Hepatocyte (in vitro differentiated cells): ENCODE measurements at regions not wholly inside any gene's neighbourhood (a gene's known extent, or its start where the extent isn't known, plus 50 kb on each side); places are given as distances from the start of the nearest gene placed in this dataset.
A peak's percentile ranks its signal among the peaks of the same experiment; 100 is the strongest.

ENCODE experiments used
- DNase-seq: peaks from one replicate; pipeline ENCODE4 v3.0.0-alpha.2; 2016; ENCODE audit warnings: low spot score
- H2AFZ ChIP-seq: fragments of 200-600 bp; sonication (generic); 2 replicates; pipeline ENCODE4 v1.6.0; 2016; ENCODE audit warnings: antibody characterized with exemption, mild to moderate bottlenecking
- H3K27ac ChIP-seq: fragments of 200-600 bp; sonication (generic); 2 replicates; pipeline ENCODE4 v1.5.1; 2016; ENCODE audit warnings: mild to moderate bottlenecking
- H3K27me3 ChIP-seq: fragments of 200-600 bp; sonication (generic); 2 replicates; pipeline ENCODE4 v1.6.1; 2016
- H3K36me3 ChIP-seq: fragments of 200-600 bp; sonication (generic); replicated peaks from 2 replicates; pipeline ENCODE4 v1.5.1; 2016; ENCODE audit warnings: low read depth; ENCODE audit not compliant: insufficient read depth
- H3K4me1 ChIP-seq: fragments of 200-600 bp; sonication (generic); 2 replicates; pipeline ENCODE4 v1.5.1; 2016; ENCODE audit warnings: mild to moderate bottlenecking, moderate library complexity; ENCODE audit not compliant: insufficient read depth
- H3K4me2 ChIP-seq: fragments of 200-600 bp; sonication (generic); 2 replicates; pipeline ENCODE4 v1.6.0; 2016
- H3K4me3 ChIP-seq: fragments of 200-600 bp; sonication (generic); 2 replicates; pipeline ENCODE4 v1.5.1; 2016; ENCODE audit warnings: mild to moderate bottlenecking
- H3K79me2 ChIP-seq: fragments of 200-600 bp; sonication (generic); 2 replicates; pipeline ENCODE4 v1.6.0; 2017; ENCODE audit warnings: mild to moderate bottlenecking
- H3K9me2 ChIP-seq: fragments of 200-600 bp; sonication (generic); replicated peaks from 2 replicates; pipeline ENCODE4 v1.6.0; 2017; ENCODE audit warnings: mild to moderate bottlenecking; ENCODE audit not compliant: insufficient read depth
- H3K9me3 ChIP-seq: fragments of 200-600 bp; sonication (generic); 2 replicates; pipeline ENCODE4 v1.5.1; 2016; ENCODE audit warnings: low read depth, mild to moderate bottlenecking
- H4K20me1 ChIP-seq: fragments of 200-600 bp; sonication (generic); 2 replicates; pipeline ENCODE4 v1.6.0; 2016; ENCODE audit warnings: mild to moderate bottlenecking; ENCODE audit not compliant: insufficient read depth, poor library complexity, severe bottlenecking
- EZH2 ChIP-seq: fragments of 200-600 bp; sonication (generic); IDR thresholded peaks from 2 replicates; pipeline ENCODE4 v1.6.1; 2016; ENCODE audit warnings: antibody characterized with exemption, mild to moderate bottlenecking, borderline replicate concordance
- EZH2phosphoT487 ChIP-seq: fragments of 200-600 bp; sonication (generic); IDR thresholded peaks from one replicate; pipeline ENCODE4 v1.6.1; 2018; ENCODE audit warnings: antibody characterized with exemption, mild to moderate bottlenecking, low read depth, moderate library complexity; ENCODE audit not compliant: unreplicated experiment, severe bottlenecking
- WGBS: methylation state at CpG from one replicate; pipeline ENCODE4 v1.1.6; 2016; ENCODE audit warnings: low lambda C conversion rate; ENCODE audit errors: missing lambda C conversion rate; 5-methylcytosine and 5-hydroxymethylcytosine counted together
- TF ChIP-seq, protein P1 (sequence below): fragments of 200-600 bp; sonication (generic); IDR thresholded peaks from 2 replicates; pipeline ENCODE4 v1.5.1; 2016; ENCODE audit warnings: antibody characterized with exemption, mild to moderate bottlenecking; ENCODE audit not compliant: poor library complexity

DNA sequence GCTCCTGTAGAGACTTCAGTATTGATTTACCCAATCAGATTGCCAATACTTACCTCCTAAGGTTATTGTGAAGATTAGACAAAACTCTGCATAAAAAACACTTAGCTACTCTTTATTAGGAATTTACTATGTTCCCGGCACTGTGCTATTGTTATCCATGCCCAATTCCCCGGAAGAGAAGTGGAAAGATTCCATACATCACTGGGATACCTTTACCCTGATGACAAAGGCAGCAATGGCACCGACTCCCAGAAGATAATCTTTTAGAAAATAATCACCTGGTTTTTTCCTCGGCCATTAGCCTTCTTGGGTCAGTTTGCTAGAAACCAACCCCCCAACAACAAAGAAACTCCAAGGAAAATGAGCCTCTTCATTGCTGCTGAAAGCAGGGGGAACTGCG lies 226.0 kb downstream of the SNX18 start:
- no peak overlapping the region for H3K4me3 ChIP-seq
- H2AFZ ChIP-seq, result peak overlapping the region; percentile 55
- peak overlapping the region; percentile 86 for H3K27ac ChIP-seq
- no peaks in the 10 kb centered on the region for H3K9me3 ChIP-seq
- no peaks in the 10 kb centered on the region for H3K36me3 ChIP-seq
- no peaks in the 10 kb centered on the region for H3K27me3 ChIP-seq
- peaks cover 14% of the 10 kb centered on the region for H3K4me1 ChIP-seq
- TF ChIP-seq EZH2phosphoT487 (no peak), EZH2 (no peak)
- TF ChIP-seq, protein P1, sequence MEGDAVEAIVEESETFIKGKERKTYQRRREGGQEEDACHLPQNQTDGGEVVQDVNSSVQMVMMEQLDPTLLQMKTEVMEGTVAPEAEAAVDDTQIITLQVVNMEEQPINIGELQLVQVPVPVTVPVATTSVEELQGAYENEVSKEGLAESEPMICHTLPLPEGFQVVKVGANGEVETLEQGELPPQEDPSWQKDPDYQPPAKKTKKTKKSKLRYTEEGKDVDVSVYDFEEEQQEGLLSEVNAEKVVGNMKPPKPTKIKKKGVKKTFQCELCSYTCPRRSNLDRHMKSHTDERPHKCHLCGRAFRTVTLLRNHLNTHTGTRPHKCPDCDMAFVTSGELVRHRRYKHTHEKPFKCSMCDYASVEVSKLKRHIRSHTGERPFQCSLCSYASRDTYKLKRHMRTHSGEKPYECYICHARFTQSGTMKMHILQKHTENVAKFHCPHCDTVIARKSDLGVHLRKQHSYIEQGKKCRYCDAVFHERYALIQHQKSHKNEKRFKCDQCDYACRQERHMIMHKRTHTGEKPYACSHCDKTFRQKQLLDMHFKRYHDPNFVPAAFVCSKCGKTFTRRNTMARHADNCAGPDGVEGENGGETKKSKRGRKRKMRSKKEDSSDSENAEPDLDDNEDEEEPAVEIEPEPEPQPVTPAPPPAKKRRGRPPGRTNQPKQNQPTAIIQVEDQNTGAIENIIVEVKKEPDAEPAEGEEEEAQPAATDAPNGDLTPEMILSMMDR, result no peak
- H4K20me1 ChIP-seq, result no peaks in the 10 kb centered on the region
- H3K9me2 ChIP-seq, result no peaks in the 10 kb centered on the region
- no peak for DNase-seq
- no peaks in the 10 kb centered on the region for H3K79me2 ChIP-seq
- 82% methylated on average over 5 of the region's 5 CpGs for WGBS
- no peak overlapping the region for H3K4me2 ChIP-seq

DNA sequence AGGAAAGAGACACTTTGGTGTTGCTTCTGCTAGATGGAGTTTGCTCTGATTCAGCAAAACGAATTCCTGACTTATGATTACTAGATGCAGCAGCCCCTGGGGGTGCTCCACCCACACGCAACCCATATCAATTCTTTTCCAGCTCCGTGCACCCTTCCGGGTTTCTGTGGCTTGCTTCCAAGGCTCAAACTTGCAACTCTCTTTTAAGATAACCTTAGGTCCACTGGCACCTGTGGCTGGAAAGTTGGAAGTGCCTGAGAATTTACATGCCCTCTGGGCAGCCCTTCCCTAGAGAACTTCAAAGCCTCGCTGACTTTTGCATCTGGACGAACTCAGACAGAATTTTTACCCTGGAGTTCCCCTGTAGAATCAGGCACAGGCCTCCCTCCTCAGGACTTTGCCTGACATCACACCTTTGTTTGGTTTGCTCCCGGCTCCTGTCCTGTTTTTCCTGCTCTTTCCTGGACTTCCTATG lies 224.9 kb downstream of the SNX18 start:
- H2AFZ ChIP-seq, result no peak overlapping the region
- DNase-seq, result peak; percentile 49
- peak overlapping the region; percentile 86 for H3K27ac ChIP-seq

DNA sequence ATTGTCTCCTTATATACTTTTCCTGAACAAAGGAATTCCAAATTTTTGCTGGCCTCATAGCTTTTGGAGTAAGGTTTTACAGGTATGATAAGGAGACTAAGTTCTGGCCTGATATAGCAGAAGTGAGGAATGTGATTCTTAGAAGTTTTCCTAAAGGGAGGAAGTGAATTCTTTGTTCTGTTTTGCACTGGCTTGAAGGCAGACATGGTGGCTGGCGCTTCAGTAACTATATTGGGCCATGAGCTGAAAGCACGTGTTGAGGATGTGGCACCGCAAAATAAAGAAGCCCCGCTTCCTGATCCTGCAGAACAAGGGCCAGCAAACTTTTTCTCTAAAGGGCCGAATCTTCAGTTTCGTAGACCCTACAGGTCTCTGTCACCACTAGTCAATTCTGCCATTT lies 224.2 kb downstream of the SNX18 start:
- H4K20me1 ChIP-seq, result no peaks in the 10 kb centered on the region
- DNase-seq, result no peak
- no peak overlapping the region for H2AFZ ChIP-seq
- H3K4me2 ChIP-seq, result no peak overlapping the region
- 94% methylated on average over 6 of the region's 6 CpGs for WGBS
- peaks cover 14% of the 10 kb centered on the region for H3K4me1 ChIP-seq
- H3K9me3 ChIP-seq, result no peaks in the 10 kb centered on the region
- H3K9me2 ChIP-seq, result no peaks in the 10 kb centered on the region
- no peaks in the 10 kb centered on the region for H3K27me3 ChIP-seq
- H3K4me3 ChIP-seq, result no peak overlapping the region
- H3K27ac ChIP-seq, result no peak overlapping the region
- no peaks in the 10 kb centered on the region for H3K79me2 ChIP-seq
- TF ChIP-seq EZH2phosphoT487, result no peak
- TF ChIP-seq EZH2, result no peak
- TF ChIP-seq, protein P1, result no peak
- H3K36me3 ChIP-seq, result no peaks in the 10 kb centered on the region

More for the DNA sequence above, 224.9 kb downstream of the SNX18 start:
- TF ChIP-seq, protein P1, result peak; percentile 34
- TF ChIP-seq EZH2, result no peak
- Histone ChIP-seq H3K9me2 (no peaks in the 10 kb centered on the region), H3K79me2 (no peaks in the 10 kb centered on the region), H3K27me3 (no peaks in the 10 kb centered on the region), H3K36me3 (no peaks in the 10 kb centered on the region), H3K9me3 (no peaks in the 10 kb centered on the region), H3K4me3 (no peak overlapping the region), H3K4me2 (no peak overlapping the region), H3K4me1 (peaks cover 14% of the 10 kb centered on the region), H4K20me1 (no peaks in the 10 kb centered on the region)
- WGBS, result 50% methylated on average over 7 of the region's 7 CpGs

DNA sequence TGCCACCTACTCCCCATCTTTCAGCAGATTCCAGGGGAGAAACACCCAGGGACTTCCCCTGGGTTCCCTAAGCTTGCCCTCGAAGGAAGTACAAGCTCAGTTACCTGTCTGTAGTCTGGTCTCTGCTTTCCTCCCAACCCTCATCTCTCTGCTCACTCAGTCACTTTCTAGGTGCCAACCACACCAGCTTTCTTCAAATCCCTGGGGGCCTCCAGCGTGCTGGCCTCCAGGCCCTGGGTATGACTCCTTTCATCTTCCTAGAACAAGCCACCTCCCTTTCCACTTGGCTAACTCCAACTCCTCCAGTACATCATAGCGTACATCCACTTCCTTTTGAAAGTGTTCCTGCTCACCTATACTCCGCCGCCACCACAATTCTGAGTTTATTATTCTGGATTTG lies 222.6 kb downstream of the SNX18 start:
- H3K4me3 ChIP-seq, result no peak overlapping the region

More for the DNA sequence above, 222.6 kb downstream of the SNX18 start:
- no peaks in the 10 kb centered on the region for H3K9me3 ChIP-seq
- no peaks in the 10 kb centered on the region for H3K27me3 ChIP-seq
- H3K9me2 ChIP-seq, result no peaks in the 10 kb centered on the region
- TF ChIP-seq EZH2 (no peak), EZH2phosphoT487 (no peak)
- TF ChIP-seq, protein P1, result no peak
- H3K4me1 ChIP-seq, result peaks cover 14% of the 10 kb centered on the region
- no peak for DNase-seq
- no peak overlapping the region for H3K27ac ChIP-seq
- 98% methylated on average over 5 of the region's 5 CpGs for WGBS
- no peak overlapping the region for H3K4me2 ChIP-seq
- no peaks in the 10 kb centered on the region for H3K36me3 ChIP-seq
- no peaks in the 10 kb centered on the region for H3K79me2 ChIP-seq
- no peak overlapping the region for H2AFZ ChIP-seq
- no peaks in the 10 kb centered on the region for H4K20me1 ChIP-seq
